Gastroesophageal sphincter (tissue), 4 donors: ENCODE measurements at regions not wholly inside any gene's neighbourhood (a gene's known extent, or its start where the extent isn't known, plus 50 kb on each side); places are given as distances from the start of the nearest gene placed in this dataset.

ENCODE experiments used
- ATAC-seq: fragments of 150-250 bp; one replicate; pipeline ENCODE4 v1.9.1; 2016; ENCODE audit warnings: mild to moderate bottlenecking, moderate library complexity
- H3K27ac ChIP-seq, 4 donors: fragments of 200-600 bp; sonication (generic) in 3 of 4; 1 replicate in 3 of 4; 2 replicates in 1 of 4; pipeline ENCODE4 v1.5.1; 2016 to 2019
- H3K27me3 ChIP-seq: fragments of 200-600 bp; sonication (generic); one replicate; pipeline ENCODE4 v1.5.1; 2019
- H3K36me3 ChIP-seq, 2 donors: fragments of 200-600 bp; sonication (generic); one replicate each; pipeline ENCODE4 v1.5.1; 2019; ENCODE audit warnings: control low read depth in 1 of 2
- H3K4me1 ChIP-seq, 3 donors: fragments of 200-600 bp; sonication (generic); 1 replicate in 2 of 3; 2 replicates in 1 of 3; pipeline ENCODE4 v1.5.1; 2016 to 2019; ENCODE audit warnings: control low read depth in 2 of 3
- H3K4me3 ChIP-seq, 2 donors: fragments of 200-600 bp; sonication (generic); one replicate each; pipeline ENCODE4 v1.5.1; 2019; ENCODE audit warnings: mild to moderate bottlenecking in 1 of 2, moderate library complexity in 1 of 2
- H3K9me3 ChIP-seq, 3 donors: fragments of 200-600 bp; sonication (generic); one replicate each; pipeline ENCODE4 v1.5.1; 2017 to 2019; ENCODE audit warnings: control low read depth in 2 of 3
- EP300 ChIP-seq: sonication (generic); formaldehyde crosslinking; IDR thresholded peaks from one replicate; pipeline ENCODE4 v1.6.1; 2017; ENCODE audit warnings: antibody characterized with exemption, mild to moderate bottlenecking
- POLR2A ChIP-seq, 2 donors: fragments of 450-650 bp; IDR thresholded peaks; one replicate each; pipeline ENCODE4 v1.6.1; 2017; ENCODE audit warnings: antibody characterized with exemption in 2 of 2, mild to moderate bottlenecking in 2 of 2, moderate library complexity in 1 of 2
- POLR2AphosphoS5 ChIP-seq: sonication (generic); formaldehyde crosslinking; IDR thresholded peaks from one replicate; pipeline ENCODE4 v1.6.1; 2017; ENCODE audit warnings: antibody characterized with exemption
- WGBS, 2 donors: methylation state at CpG; one replicate each; pipeline ENCODE4 v1.1.5; 2018; ENCODE audit warnings: low coverage in 1 of 2; 5-methylcytosine and 5-hydroxymethylcytosine counted together
- TF ChIP-seq, protein P1 (sequence below), 4 experiments: fragments of 200-600 bp in 2 of 4; fragments of 450-650 bp in 2 of 4; sonication (generic) in 1 of 4; IDR thresholded peaks; one replicate each; pipeline ENCODE4 v1.5.1; 2017 to 2019; ENCODE audit warnings: antibody characterized with exemption in 4 of 4, mild to moderate bottlenecking in 2 of 4, moderate library complexity in 2 of 4

DNA sequence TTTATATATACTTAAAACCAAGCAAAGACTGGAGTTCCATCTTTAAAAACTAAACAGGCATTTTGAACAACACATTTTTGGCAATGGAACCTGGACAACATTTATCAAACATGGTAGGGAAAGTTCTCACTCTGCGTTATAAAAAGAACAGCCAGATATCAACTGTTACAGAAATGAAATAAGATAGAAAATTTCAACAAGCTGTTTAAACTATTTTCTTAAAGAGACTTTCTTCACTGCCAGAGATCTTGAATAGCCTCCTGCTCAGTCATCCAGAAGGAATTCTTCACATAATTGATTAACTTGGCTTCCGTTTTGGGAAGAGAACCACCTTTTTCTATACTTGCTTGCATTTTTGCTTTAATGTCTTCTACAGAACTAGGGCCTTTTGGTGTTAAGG lies 166.0 kb upstream of the PIK3C3 start:
- Histone ChIP-seq H3K36me3 (no peaks in the 10 kb centered on the region), H3K4me1 (no peaks in the 10 kb centered on the region), H3K9me3 (no peaks in the 10 kb centered on the region), H3K27ac (no peak overlapping the region), H3K4me3 (no peak overlapping the region), H3K27me3 (no peaks in the 10 kb centered on the region)
- 31 to 46% methylated on average over 2 of the region's 2 CpGs for WGBS, 2 donors
- TF ChIP-seq, protein P1, sequence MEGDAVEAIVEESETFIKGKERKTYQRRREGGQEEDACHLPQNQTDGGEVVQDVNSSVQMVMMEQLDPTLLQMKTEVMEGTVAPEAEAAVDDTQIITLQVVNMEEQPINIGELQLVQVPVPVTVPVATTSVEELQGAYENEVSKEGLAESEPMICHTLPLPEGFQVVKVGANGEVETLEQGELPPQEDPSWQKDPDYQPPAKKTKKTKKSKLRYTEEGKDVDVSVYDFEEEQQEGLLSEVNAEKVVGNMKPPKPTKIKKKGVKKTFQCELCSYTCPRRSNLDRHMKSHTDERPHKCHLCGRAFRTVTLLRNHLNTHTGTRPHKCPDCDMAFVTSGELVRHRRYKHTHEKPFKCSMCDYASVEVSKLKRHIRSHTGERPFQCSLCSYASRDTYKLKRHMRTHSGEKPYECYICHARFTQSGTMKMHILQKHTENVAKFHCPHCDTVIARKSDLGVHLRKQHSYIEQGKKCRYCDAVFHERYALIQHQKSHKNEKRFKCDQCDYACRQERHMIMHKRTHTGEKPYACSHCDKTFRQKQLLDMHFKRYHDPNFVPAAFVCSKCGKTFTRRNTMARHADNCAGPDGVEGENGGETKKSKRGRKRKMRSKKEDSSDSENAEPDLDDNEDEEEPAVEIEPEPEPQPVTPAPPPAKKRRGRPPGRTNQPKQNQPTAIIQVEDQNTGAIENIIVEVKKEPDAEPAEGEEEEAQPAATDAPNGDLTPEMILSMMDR (IDR thresholded peaks at IDR 0.05), result no peak
- TF ChIP-seq EP300, result no peak
- TF ChIP-seq POLR2A (IDR thresholded peaks at IDR 0.05), result no peak
- TF ChIP-seq POLR2AphosphoS5, result no peak
- ATAC-seq, result no peak

DNA sequence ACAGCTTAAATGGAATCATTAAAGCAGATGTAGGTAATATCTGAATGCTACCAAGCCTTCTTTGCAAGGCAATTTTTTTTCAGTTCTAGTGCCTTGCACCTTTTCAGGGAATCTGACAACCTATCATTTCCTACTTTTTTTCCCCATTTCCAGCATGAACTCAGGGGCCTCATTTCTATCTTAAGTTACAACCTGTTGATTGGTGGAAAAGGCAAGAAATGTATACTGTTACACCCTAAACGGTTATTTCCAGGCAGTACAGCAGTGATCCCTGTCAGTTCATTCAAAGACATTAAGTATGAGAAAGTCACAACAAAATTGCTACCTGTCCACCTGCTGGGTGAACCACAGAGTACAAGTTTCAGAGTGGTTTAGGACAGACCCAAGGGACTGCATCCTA lies 171.2 kb upstream of the PIK3C3 start:
- Histone ChIP-seq H3K4me1 (no peaks in the 10 kb centered on the region), H3K27me3 (no peaks in the 10 kb centered on the region), H3K4me3 (no peak overlapping the region), H3K9me3 (no peaks in the 10 kb centered on the region), H3K36me3 (no peaks in the 10 kb centered on the region), H3K27ac (no peak overlapping the region)
- WGBS, 2 donors, result 25 to 43% methylated on average over 1 of the region's 1 CpG
- TF ChIP-seq POLR2A (IDR thresholded peaks at IDR 0.05), result no peak
- TF ChIP-seq, protein P1 (IDR thresholded peaks at IDR 0.05), result no peak
- no peak for TF ChIP-seq EP300
- TF ChIP-seq POLR2AphosphoS5, result no peak
- ATAC-seq, result no peak

DNA sequence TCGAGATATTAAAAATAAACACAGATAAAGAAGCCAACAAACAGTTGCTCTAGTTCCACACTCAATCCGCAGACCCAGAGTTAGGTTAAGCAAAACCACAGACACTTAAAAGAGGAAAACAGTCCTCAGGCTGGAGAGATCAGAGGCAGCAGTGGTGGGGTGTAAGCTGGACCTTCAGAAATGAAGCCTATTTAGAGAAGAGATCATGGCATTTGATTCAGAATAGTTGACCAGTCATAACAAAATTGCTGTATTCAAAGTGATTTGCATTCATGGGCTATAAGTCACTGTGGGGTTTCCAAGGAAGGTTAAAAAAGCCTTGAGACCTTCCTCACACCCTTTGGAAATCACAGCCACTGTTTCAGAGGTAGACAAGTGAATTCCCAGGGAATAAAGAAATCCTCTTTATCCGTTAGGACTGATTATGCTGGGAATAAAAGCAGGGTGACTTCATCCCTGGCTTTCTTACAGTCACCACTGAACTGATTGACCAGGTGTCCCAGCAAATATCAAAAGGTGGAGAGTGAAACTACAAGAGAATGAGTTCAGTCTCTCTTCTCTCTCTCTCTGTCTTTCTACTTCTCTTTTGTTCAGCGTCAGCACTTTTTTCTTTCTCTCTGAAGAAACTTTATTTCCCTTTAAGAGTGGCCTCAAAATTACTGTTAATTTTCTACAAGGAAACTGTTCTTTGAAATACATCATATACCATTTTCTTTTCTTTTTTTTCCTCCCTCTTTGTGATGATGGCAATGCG lies 171.8 kb upstream of the PIK3C3 start:
- no peak overlapping the region for H3K4me3 ChIP-seq
- H3K36me3 ChIP-seq, result no peaks in the 10 kb centered on the region
- no peak overlapping the region for H3K27ac ChIP-seq
- no peak for ATAC-seq
- no peaks in the 10 kb centered on the region for H3K9me3 ChIP-seq
- H3K4me1 ChIP-seq, result no peaks in the 10 kb centered on the region
- no peaks in the 10 kb centered on the region for H3K27me3 ChIP-seq
- 68 to 96% methylated on average over 3 to 5 of the region's 5 CpGs for WGBS, 2 donors
- TF ChIP-seq POLR2A (IDR thresholded peaks at IDR 0.05) (no peak), POLR2AphosphoS5 (no peak), EP300 (no peak)
- TF ChIP-seq, protein P1 (IDR thresholded peaks at IDR 0.05), result no peak

DNA sequence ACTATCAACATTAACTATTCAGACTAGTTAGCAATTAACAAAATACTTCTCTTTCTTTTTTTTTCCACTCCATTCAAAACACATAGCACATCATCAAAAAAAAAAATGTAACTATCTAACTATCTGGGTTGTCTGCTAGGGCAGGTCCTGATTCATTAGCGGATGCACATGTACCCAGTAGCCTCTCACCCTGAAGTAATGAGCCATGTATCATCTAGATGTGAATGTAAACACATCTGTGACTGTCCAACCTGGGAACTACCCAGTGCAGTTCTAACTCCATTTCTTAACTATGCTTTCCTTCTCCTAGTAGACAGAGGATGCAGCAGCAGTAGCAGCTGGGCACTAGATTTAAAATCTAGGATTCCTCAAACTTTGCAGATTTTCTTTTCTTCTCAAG lies 183.1 kb upstream of the PIK3C3 start:
- no peak overlapping the region for H3K4me3 ChIP-seq
- H3K9me3 ChIP-seq, result no peaks in the 10 kb centered on the region
- TF ChIP-seq POLR2AphosphoS5 (no peak), POLR2A (IDR thresholded peaks at IDR 0.05) (no peak), EP300 (no peak)
- TF ChIP-seq, protein P1 (IDR thresholded peaks at IDR 0.05), result no peak
- no peaks in the 10 kb centered on the region for H3K36me3 ChIP-seq
- 0 to 6% methylated on average over 1 of the region's 1 CpG for WGBS, 2 donors
- H3K4me1 ChIP-seq, result no peaks in the 10 kb centered on the region
- no peak for ATAC-seq
- no peaks in the 10 kb centered on the region for H3K27me3 ChIP-seq
- H3K27ac ChIP-seq, result no peak overlapping the region

DNA sequence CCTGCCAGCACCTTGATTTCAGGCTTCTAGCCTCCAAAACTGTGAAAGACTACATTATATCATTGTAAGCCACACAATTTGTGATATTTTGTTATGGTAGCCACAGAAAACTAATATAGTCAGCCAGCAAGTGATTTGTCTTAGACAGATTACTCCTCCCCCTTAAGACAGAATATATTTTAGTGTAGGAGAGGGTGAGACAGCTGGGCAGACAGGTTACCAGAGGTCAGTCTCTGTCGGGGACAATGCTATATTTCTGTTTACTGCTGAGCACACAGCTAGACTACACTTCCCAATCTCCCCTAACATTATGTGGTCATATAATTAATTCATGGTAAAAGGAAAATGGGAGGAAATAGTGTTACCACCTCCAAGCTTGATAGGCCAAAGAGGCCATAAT lies 185.8 kb upstream of the PIK3C3 start:
- no peaks in the 10 kb centered on the region for H3K36me3 ChIP-seq
- WGBS, 2 donors, result 42 to 60% methylated on average over 1 of the region's 1 CpG
- no peak overlapping the region for H3K4me3 ChIP-seq
- TF ChIP-seq POLR2A (IDR thresholded peaks at IDR 0.05) (no peak), POLR2AphosphoS5 (no peak), EP300 (no peak)
- TF ChIP-seq, protein P1 (IDR thresholded peaks at IDR 0.05), result no peak
- ATAC-seq, result no peak
- no peaks in the 10 kb centered on the region for H3K27me3 ChIP-seq
- H3K9me3 ChIP-seq, result no peaks in the 10 kb centered on the region
- H3K27ac ChIP-seq, result no peak overlapping the region
- no peaks in the 10 kb centered on the region for H3K4me1 ChIP-seq
